Glomerular endothelial cell (primary cell): ENCODE measurements at regions not wholly inside any gene's neighbourhood (a gene's known extent, or its start where the extent isn't known, plus 50 kb on each side); places are given as distances from the start of the nearest gene placed in this dataset.
A peak's percentile ranks its signal among the peaks of the same experiment; 100 is the strongest.

Experiments used
- DNase-seq: peaks from one replicate; pipeline ENCODE4 v3.0.0-alpha.2; 2011; ENCODE audit warnings: low read depth, low spot score; ENCODE audit errors: extremely low read depth

DNA sequence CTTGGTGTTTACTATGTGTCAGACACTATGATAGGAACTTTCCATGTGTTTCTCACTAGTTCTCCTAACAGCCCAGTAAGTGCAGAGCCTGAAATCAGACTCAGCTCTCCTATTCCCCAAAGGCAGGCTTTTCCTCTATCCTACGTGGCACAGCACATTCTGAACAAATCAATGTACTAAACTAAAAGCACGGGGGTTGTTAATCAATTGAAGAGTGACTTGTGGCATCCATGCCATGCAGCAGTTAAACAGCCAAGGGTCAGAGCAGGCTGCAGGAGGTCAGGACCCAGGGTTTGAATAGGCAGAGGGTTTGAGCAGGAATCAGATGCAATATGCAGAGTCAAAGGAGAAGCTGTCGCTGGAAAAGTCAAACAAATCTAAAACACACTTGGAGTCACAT is 289.7 kb upstream of the LDB2 start:
- no peak for DNase-seq

DNA sequence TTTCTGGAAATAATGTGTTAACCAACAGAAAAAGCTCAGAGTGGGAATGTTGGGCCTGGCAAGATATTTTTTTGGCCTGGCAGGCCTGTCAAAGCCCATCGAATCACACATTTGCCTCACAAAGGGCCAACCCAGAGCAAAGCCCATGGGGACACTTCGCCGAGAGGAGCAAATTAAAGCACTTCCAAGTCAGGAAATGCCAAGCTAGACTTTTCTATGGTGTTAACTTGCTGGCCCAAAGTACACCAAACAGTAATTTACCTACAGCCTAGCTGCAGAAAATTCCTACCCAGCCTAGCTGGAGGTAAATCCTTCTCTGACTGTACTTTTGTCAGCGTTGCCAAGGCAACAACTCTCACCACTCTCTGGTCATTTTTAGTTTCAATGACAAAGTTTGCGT is 288.6 kb upstream of the LDB2 start:
- no peak for DNase-seq

DNA sequence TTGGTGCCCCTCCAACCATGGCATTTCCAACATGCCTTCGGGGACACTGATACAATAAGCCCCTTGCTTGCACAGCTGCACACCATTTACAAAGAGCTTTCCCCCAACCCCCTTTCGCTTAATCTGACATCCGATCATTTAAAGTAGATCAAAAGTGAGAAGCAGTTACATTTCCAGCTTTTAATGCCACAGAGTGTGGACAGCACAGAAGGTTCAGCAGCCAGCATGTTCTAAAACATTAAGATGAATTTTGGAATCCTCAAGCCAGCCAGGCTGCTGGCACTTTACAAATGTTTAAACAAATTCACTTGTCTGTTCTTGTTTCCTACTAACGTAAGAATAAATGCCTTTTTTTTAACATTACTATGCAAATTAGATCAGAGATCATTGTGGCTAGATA is 284.4 kb upstream of the LDB2 start:
- DNase-seq = no peak

DNA sequence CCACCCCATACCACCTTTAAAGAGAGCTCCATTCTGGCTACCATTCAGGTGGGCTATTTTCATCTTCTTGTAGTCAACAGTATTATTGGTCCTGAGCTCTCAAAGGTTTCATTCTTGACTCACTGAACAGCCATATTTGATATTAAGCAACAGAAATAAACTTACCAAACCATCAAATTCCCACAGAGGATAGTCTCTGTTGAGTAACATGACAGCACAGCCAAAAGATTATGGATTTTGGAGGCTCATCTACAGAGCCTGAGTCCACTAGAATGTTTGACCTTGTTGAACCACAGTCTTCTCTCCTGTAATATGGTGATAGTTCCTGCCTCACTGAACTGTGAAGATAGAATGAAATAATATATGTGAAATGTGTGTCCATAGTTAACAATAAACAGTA is 276.3 kb upstream of the LDB2 start:
- no peak for DNase-seq

DNA sequence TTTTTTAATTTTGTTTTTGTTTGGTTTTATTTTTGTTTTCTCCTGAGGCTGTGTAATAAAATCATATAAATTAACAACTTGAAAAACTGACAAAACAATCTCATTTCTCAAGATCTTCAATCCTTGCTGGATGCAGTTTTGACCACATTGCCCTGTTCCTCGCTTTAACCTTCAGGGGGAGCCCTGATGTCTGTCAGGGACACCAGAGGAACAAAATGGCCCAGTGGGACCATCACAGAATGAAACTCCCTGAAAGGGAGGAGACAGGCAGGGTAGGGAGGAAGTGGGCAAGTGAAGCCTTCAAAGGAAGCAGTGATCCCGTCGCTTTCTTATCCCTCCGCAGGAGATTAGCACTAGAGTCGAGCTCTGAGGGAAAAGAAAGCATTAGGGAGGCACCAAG is 274.9 kb upstream of the LDB2 start:
- no peak for DNase-seq

DNA sequence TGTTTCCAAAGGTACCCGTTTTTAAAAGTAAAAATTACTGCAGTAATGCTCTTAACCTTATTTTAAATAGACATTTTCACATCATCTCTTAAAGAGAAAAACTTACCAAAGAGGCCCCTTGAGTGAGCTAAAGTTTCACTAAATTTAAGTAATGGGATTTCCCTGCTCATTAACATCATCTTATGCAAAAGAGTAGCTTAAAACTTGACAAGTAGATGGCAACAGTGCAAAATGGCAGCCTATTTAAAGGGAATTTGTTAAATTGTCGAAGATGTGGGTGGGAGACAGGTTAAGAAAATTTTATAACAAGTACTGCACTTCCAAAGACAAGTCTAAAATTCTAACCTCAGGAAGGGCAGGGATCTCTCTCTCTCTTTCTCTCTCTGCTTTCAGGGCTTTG is 271.7 kb upstream of the LDB2 start:
- no peak for DNase-seq

DNA sequence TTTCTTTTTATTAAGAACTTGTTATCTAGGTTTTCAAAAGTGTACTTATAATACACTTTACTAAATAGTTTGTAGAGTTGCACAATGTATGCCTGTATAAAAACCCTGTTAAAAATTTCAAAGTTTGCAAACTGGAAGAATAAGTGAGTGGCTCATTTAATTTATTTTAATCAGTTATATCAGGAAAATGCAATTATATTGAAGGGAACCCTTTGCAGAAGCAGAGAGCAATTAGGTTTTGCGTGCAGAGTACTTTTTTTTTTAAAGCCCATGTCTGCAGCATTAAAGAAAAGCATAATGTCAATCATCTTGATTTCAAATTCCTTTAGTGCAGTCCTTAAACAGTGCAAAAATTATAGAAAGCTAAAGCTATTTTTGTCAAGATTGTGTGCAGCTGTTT is 271.3 kb upstream of the LDB2 start:
- DNase-seq = no peak

DNA sequence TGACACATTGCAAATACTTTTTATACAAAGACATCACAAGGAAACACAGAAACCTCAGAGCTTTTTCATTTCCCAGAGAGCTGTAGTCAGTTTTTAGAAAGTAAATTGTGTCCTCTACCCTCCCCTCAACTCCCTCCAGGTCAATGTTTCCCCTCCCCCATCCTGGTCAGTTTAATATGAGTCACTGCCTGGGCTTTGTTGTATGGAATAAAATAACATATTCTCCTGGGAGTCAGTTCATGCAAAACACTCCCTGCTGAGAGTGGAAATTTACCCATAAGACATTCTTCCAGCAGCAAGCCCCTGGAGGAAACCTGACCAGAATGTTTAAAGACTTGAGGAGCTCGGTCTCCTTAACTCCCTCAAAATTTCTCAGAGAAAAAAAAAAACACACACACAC is 270.1 kb upstream of the LDB2 start:
- peak; percentile 33 for DNase-seq

DNA sequence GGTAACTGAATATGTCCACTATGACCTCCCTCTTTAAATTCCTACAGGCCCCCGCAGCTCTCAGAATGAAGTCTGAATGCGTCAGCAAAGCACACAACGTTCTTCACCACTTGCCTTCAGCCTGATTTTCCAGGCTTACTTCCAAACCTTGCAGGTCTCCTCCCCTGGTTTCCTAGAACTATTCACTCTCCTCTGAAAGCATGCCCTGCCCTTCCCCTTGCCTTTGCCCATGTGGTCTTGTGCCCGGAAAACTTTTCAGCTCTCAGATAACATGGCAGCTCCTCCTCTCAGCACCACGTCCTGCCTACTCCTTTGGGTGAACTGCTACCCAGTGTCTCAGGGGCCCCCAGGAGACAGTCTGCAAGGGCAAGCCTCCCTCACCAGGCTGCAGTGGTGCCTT is 268.5 kb upstream of the LDB2 start:
- no peak for DNase-seq

DNA sequence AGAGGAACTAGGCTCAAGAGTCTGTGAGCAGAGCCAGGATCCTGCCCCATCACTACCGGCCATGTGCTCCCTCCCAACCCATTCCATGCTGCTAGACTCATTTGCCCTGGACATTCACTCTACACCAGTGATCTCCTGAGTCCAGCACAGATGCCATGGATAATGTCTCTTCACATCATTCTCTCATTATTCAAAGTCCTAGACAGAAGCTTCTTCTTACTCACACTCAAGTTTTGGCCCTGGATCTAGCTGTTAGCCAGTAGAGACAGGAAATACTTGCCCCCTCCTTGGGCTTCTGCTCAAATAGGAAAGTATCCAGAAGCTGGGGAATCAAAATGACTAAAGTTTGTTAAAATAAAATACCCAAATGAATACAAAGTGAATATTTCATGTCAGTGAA is 266.8 kb upstream of the LDB2 start:
- no peak for DNase-seq

DNA sequence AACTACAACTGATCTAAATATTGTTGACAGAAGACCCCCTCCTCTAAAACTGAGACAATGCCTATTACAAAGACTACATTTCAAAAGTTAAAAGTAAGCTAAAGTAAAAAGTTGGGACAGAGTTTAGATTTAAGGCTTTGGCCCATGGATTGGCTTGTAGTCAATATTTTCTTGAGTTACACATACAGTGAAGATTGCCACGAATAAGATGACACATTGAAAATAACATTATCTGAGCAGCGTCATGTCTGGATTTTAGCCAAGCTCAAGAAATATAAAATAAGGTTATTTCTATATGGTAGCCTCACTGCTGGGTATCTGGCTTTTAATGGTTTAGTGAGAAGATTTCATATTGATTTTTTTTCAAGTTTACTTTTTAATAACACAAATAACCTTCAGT is 266.2 kb upstream of the LDB2 start:
- no peak for DNase-seq

DNA sequence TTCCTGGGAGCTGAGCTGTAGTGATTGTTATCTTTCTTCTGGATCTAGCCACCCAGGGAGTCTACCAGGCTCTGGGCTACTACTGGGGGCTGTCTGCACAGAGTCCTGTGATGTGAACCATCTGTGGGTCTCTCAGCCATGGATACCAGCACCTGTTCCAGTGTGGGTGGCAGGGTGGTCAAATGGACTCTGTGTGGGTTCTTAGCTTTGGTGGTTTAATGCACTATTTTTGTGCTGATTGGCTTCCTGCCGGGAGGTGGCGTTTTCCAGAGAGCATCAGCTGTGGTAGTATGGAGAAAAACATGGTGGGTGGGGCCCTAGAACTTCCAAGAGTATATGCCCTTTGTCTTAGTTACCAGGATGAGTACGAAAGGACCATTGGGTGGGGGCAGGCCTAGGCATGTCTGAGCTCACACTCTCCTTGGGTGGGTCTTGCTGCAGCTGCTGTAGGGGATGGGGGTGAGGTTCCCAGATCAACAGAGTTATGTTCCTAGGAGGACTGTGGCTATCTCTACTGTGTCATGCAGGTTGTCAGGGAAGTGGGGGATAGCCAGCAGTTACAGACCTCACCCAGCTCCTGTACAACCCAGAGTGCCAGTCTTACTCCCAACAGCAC is 264.8 kb upstream of the LDB2 start:
- DNase-seq = no peak

DNA sequence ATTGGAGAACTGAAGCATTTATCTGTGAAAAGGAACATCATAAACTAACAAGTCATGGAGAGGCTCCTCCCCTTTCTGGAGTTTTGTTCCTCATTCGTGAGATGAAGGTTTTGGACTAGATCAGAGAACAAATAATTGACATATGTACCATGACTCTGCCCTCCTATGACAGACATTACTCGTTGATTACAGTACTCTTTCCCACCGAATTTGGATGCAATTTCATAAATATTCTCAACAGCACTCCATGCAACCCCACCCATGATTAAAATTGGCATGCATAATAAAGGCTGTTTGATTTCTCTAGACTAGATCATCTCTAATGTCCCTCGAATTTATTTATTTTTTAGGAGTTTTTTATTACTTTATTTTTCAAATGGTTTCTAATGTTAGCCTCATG is 258.9 kb upstream of the LDB2 start:
- no peak for DNase-seq

DNA sequence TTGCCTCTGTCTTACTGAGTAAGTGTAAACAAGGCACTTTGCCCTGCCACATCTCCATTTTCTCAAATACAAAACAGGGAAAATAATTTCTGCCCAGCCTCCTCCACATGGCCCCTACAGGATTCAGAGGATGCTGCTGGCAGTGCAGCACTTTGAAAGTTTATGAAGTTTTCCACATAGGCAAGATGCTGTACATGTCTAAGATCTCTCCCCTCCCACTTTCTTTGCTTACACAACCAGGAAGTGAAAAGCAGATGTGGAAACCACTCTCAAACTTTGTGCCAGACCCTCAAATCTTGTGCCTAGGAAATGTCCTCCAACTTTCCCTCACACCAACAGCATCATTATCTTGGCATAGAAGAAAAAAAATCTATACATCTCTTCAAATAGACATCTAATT is 257.0 kb upstream of the LDB2 start:
- DNase-seq = no peak

DNA sequence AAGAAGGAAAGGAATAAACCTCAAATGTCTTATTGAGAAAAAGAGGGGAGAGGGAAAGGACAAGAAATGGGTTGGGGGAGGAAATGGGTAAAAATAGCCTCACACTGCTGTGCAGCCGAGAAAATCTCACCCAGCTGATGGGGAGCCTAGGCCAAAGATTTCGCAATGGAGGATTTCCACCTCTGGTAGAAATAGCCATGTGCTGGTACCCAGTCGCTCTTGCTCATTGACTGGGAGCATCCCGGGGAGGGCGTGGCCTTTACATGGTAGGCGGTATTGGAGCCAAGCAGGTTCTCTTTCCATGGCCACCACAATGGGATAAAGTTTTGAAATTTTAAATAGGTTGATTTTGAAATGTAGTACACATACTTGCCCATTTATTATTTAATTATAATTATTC is 255.1 kb upstream of the LDB2 start:
- no peak for DNase-seq

DNA sequence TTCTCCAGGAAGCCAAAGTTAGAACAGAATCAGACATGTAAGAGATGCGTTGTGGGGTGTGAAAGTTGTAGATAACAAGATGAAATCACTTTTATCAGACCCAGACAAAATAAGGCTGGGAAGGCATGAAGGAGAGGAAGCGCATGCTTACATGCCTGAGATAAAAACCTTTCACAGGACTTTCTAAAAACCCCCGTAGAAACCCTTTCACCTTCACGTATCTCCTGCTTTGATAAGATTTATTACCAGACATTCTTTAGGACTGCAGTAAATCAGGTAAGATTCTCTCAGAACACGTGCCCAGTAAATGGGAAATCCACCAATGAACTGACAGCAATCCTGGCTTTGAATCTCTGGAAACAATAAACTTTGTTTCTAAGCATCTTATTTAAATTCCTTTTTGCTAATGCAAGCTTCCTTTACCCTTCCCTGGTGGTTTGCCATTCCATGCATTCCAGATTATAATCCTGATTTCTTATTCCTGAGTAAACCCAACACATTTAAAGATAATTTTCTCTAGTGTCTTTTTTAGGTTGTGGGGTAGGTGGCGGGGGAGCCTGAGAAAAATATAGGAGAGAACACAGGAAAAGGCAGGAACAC is 254.6 kb upstream of the LDB2 start:
- no peak for DNase-seq

DNA sequence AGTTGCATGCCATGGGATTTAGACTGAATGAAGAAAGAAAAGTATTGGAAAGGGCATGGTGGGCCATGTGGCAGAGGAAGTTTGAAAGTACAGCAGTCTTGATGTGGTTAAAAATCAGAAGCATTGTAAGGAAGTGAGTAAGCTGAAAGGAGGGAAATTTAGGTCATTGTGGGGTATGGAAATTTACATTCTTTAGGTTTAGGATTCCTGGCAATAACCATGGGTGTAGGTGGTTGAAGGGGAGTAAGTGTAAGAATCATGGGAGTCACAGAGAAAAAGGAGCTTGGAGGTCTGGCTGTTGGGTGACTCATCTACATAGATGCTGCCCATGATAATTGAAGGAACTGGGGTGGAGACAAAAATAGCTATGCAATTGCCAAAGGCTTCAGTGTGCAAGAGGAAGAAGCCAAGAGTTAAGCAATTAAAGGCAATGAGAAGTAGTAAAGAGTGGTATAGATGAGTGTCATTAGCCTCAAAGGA is 243.8 kb upstream of the LDB2 start:
- peak; percentile 41 for DNase-seq

DNA sequence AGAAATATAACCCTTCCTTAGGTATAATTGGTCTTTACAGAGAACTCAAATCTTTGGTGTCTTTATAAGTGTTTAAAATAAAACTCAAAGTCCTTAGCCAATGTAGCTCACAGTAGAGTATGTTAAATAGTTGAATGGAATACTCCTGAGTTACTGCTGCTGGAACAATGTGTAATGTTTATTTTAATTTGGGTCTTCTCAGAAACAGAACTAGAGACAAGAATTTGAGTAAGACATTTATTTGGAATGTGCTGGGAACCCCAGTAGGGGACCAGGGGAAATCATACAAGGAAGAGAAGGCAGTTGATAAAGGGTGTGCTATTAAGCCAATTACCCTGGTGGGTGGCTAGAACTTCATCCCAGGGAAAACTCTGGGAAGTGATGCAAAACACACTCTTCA is 240.4 kb upstream of the LDB2 start:
- DNase-seq = no peak

DNA sequence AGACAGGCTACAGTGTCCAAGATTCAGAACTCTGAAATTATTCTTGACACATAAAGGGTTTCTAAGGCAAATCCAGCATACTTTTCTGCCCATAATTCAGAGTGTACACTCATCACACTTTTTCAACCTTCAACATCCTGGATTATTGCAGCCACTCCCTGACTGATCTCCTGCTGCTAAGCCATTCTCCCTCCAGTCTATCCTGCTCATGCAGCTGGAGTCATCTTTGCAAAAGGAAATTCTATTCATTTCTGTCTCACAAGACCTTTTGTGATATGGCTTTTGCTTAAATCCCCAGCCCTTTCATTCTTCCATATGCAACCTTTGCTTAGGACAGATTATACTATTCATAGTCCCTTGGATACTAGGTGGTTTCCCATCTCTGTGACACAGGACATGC is 236.1 kb upstream of the LDB2 start:
- DNase-seq = no peak

DNA sequence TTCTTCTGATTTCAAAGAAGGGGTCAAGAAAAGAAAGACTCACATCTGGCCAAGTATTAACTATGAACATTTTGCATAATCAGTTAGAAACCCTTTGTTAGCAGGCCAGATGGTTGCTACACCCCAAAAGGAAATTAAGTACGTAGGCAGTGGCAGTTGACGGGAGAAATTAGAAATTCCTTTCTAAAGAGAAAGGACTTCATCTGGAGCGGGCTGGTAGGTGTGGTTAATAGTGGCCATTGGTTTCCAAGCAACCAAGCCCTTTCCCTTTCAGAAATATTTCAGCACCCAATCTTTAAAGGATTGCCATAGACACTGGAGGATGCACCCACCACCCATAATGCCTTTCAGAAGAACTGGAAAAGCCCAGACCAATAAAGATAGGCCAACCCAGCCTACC is 235.7 kb upstream of the LDB2 start:
- DNase-seq = no peak

DNA sequence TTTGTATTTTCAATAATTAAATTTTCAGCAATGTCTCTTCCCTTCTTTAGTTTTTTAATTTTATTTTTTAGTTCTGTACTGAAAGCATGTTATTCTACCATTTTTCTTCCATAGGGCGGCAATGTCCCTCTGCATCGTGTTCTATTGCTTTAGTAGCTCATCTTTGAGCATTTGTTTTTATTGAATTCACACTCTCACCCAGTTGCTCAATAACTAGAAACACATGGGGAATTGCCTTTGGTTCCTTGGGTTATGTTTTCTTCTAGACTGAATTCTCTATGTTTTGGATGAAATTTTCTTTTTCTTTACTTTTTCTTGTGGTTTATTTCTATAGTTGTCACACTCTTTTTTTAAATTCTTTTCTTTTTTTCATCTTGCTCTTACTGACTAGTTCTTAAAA is 233.8 kb upstream of the LDB2 start:
- no peak for DNase-seq

DNA sequence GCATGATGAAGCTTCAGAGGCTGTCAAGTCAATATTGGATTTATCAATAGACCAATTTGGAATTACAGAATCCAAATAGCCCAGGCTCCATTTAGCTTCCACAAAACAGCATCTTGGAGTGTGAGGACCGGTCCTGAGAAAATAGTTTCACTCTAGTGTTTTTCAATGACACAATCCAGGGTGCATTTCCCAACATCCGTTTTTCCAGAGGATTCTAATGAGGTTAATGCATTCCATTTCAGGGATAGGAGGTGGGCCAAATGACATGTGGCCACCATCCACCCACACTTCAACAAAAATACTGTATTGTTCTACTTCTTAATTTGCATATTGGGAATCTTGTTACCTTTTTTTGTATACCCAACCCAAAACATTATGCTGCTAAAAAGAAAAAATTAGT is 229.8 kb upstream of the LDB2 start:
- DNase-seq = no peak

DNA sequence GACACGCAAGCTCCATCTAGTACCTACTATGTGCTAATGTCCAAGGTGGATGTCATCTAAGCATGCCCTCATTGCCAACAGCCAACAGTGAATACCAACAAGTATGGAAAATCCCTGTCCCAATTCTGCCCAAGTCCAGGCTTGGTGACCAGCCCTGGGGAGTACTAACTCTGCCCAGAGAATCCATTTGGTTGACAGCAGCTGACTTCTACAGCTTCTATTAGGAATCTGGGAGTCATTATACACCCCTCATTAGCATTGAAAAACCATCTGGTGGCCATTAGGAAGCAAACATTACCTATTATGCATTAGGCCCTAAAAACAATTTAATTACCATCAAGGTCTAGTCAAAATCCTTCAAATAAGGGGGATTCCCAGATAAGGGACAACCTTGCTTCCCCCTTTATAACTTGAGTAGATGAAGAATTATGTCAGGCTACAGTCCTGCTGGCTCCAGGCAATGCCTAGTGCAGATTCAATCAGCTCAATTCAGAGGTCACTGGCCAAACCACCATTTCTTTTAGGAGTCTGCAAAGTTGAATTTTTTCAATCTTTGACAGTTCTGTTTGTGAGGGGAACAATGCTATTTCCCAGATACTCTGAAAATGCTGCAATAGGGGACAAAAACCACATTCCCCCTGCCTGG is 228.0 kb upstream of the LDB2 start:
- DNase-seq = no peak
